ENCODE measurements at regions not wholly inside any gene's neighbourhood (a gene's known extent, or its start where the extent isn't known, plus 50 kb on each side); places are given as distances from the start of the nearest gene placed in this dataset.

DNA sequence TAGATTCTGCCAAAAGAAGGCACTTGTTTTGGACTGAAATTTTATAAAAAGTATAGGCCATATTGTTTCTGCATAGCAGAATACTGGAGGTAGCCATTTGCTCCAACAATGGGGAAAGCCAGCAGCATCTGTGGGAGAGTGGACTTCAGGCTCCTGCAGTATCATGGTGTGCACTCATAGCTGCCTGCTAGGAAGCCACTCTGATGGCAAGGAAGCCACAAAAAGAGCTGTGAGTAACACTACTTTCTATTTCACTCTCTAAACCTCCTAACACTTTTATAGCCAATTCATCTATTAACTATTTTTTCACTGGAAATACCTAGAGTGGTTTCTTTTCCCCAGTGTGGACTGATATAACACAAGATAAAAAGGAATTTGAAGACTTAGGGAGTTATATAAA lies 144.4 kb upstream of the KCNJ3 start:
- TF ChIP-seq, protein P1, sequence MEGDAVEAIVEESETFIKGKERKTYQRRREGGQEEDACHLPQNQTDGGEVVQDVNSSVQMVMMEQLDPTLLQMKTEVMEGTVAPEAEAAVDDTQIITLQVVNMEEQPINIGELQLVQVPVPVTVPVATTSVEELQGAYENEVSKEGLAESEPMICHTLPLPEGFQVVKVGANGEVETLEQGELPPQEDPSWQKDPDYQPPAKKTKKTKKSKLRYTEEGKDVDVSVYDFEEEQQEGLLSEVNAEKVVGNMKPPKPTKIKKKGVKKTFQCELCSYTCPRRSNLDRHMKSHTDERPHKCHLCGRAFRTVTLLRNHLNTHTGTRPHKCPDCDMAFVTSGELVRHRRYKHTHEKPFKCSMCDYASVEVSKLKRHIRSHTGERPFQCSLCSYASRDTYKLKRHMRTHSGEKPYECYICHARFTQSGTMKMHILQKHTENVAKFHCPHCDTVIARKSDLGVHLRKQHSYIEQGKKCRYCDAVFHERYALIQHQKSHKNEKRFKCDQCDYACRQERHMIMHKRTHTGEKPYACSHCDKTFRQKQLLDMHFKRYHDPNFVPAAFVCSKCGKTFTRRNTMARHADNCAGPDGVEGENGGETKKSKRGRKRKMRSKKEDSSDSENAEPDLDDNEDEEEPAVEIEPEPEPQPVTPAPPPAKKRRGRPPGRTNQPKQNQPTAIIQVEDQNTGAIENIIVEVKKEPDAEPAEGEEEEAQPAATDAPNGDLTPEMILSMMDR (conservative IDR thresholded peaks at IDR 0.05 in 1 of 2, IDR thresholded peaks at IDR 0.05 in 1 of 2; ENCODE audit: extremely low read depth in 1 of 2, insufficient read depth in 1 of 2, low read depth in 1 of 2, low read length in 2 of 2): no peak
- no peak for TF ChIP-seq EZH2 (IDR thresholded peaks at IDR 0.05; ENCODE audit: borderline replicate concordance, low read length)

All from mammary epithelial cell (primary cell).